22Rv1 (cell line): ENCODE measurements at regions not wholly inside any gene's neighbourhood (a gene's known extent, or its start where the extent isn't known, plus 50 kb on each side); places are given as distances from the start of the nearest gene placed in this dataset.

Experiments
- CTCF ChIP-seq: fragments of 450-650 bp; IDR thresholded peaks from 2 replicates; pipeline ENCODE4 v1.5.1; 2017; ENCODE audit warnings: mild to moderate bottlenecking
- ZFX ChIP-seq: fragments of 450-650 bp; IDR thresholded peaks from 2 replicates; pipeline ENCODE4 v1.6.1; 2017; ENCODE audit warnings: antibody characterized with exemption, borderline replicate concordance

DNA sequence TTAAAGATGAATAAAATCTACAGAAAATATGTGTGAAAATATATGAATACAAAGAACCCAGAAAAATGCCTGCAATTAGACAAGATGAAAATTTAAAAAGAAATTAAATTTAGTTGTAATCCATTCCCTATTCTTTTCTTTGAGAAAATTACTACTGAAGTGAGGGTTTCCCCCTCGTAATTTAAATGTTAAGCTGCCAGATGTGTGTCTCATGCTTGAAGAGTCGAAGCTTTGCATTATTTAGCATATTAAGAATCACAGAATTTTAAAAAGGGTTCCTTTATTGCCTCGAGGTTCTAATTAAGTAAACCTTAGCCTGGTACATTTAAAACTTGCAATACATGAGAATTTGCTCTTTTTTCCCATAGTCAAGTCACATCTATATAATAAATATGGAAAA is 630.1 kb downstream of the TFAP2A start:
- no peak for TF ChIP-seq CTCF
- no peak for TF ChIP-seq ZFX
